ENCODE measurements at regions not wholly inside any gene's neighbourhood (a gene's known extent, or its start where the extent isn't known, plus 50 kb on each side); places are given as distances from the start of the nearest gene placed in this dataset.
A peak's percentile ranks its signal among the peaks of the same experiment; 100 is the strongest.

GRCh38 chr6:6785163-6785521 lies 196.6 kb downstream of the LY86 start:
- DNase-seq: no peak

GRCh38 chr6:6788394-6789032 lies 200.0 kb downstream of the LY86 start:
- DNase-seq: peak; percentile 22

- no peak for DNase-seq
Observed at GRCh38 chr6:6790393-6790792, 201.9 kb downstream of the LY86 start.

DNA sequence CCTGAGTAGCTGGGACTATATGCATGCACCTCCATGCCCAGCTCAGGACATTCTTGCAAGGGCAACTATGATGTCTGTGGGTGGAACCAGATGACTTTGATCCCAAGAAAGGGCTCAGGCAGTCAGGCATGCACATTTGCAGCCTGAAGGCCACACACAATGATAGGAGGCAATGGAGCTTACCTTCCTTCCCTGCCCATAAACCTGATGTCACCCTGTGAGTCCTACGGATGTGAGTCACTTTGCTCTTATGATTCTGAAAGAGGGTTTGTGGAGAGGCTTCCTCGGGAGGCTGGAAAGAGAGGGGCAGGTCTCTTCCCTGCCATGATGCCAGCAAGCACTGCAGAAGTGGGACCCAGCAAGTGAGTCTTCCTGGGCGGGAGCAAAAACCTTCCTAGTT lies 202.4 kb downstream of the LY86 start:
- DNase-seq: no peak

- DNase-seq: no peak
Observed at GRCh38 chr6:6793388-6794250, 205.1 kb downstream of the LY86 start.

GRCh38 chr6:6795393-6795792 lies 206.9 kb downstream of the LY86 start:
- no peak for DNase-seq

DNA sequence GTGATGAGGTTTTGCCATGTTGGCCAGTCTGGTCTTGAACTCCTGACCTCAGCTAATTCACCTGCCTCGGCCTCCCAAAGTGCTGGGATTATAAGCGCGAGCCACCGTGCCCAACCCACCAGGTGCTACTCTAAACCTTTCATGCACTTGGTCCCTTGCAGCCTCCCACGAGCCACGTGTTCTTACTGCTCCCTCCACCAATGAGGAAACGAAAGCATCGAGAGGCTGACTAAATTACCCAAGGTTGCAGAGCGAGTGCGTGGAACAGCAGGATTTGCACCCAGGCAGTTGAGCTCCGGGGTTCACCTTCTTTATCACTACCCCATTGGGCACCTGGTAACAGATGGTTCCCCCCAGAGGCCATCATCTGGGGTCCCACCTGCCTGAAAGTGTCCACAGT lies 208.3 kb downstream of the LY86 start:
- no peak for DNase-seq

- DNase-seq: no peak
Observed at GRCh38 chr6:6798448-6798860, 209.9 kb downstream of the LY86 start.

DNA sequence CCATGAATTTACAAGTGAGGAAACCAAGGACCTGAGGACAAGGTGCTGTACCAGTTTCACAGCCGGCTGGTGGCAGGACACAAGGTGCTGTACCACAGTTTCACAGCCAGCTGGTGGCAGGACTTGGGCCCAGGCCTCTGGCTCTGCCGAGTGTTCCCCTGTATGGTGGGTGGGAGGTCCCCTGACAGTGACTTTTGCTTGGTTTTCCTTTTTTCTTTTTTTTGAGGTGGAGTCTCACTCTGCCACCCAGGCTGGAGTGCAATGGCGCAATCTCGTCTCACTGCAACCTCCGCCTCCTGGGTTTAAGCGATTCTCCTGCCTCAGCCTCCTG lies 212.4 kb downstream of the LY86 start:
- DNase-seq: no peak

DNA sequence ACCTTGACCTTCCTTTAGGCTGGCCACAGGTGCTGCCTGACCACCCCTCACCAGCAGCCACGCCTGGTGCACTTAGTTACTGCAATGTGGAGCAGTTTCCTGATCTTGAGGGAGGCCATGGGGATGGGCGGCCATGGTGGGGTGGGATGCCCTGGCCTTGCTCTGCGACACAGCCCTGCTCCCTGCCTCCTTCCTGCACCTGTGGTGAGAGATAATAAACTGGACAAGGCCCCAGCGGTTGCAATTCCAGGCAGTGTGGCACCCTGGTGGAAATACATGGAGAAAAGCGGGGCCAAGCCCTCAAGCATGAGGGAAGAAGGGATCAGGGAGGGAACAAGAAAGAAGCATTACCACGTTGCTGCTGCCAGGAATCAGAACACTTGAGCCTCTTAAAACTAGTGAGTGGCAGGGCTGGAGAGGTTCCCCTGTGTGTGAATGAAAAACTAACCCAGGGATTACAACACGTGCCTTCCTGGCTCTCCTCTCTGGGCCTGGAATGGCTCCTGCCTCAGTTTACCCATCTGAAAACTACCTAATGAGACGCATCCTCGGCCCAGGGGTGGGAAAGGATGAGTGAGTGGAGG lies 213.2 kb downstream of the LY86 start:
- no peak for DNase-seq

- DNase-seq: no peak
Observed at GRCh38 chr6:6803180-6803977, 214.9 kb downstream of the LY86 start.

DNA sequence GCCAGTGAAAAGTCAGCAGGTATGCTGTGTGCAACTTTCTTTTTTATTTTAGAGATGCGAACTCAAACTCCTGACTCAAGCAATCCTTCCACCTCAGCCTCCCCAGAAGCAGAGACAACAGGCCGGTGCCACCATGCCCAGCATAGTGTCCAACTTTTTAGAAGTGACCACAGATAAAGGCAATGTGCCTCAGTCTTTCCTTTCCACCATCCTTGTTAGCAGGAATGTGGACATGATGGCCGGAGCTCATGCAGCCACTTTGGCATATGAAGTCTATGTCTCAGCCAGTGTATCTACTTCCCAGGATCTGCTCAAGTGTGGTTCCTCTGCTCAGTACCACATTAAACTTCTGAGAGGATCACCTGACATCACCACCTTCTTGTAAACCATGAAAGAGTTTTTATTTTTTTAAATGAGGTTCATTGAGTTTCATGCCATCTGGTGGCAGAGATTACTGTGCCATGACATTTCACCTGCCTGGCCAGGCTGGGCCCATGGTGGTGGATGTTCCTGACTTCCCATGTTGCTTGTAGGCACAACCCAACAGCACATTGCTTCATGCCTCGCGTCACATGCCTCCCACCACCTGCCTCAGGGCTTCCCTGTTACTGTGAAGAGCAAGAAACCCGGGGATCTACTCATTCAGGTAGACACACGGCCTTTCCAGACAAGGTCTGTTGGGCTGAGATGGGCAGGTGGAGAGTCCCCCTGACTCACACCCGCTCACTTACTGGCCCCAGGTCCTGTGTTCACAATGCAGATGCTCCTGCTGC lies 216.5 kb downstream of the LY86 start:
- DNase-seq: no peak

DNA sequence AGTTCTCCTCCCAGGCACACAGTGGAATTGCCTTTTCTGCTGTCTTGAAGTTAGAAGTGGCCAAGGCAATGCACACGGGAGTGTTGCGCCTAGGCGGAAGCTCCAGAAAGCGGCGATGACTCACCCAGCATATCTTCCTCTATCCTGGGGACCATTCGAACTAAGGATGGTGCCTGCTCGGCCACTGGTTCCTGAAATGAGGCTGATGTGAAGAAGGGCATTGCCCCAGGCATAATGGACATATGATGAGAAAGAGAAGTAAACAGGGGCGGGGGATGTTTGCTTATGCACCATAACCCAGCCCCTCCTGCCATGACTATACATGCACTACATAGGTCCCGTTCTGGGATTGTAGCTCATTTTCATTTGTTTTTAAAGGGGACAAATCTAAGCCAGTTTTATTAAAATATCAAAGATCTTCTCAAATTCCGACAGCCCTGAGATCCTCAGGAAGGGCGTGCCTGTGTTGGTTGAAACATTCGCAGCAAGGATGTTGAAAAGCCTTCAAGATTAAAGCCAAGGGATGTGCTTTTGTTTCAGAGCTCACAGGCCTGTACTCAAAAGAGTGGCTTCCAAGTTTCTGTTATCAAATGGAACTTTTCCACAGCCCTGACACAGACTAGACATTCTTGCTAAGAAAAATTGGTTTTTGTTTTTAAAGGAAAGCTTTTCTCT lies 218.5 kb downstream of the LY86 start:
- no peak for DNase-seq

- no peak for DNase-seq
Observed at GRCh38 chr6:6808343-6808742, 219.8 kb downstream of the LY86 start.

DNA sequence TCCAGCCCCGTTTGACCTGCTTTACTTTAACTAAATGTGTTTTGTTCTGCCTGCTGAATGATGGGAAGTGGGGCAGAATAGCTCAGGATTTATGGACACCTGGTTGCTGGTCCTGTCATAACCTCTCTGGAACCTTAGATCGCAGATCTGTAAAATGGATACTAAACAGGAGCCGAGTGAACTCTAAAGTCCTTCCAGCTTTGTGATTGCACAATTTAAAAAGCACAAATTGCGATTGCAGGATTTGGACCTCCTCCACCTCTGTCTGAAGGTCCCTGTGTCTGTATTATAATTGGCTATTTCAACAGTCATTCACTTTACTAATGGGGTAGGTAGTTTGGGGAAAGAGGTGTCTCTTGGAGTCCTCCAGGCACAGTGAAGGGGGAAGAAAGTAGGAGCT lies 220.4 kb downstream of the LY86 start:
- DNase-seq: no peak

GRCh38 chr6:6810727-6811126 lies 222.2 kb downstream of the LY86 start:
- no peak for DNase-seq

- DNase-seq: no peak
Observed at GRCh38 chr6:6811128-6812009, 222.8 kb downstream of the LY86 start.

- no peak for DNase-seq
Observed at GRCh38 chr6:6812427-6812826, 223.9 kb downstream of the LY86 start.

DNA sequence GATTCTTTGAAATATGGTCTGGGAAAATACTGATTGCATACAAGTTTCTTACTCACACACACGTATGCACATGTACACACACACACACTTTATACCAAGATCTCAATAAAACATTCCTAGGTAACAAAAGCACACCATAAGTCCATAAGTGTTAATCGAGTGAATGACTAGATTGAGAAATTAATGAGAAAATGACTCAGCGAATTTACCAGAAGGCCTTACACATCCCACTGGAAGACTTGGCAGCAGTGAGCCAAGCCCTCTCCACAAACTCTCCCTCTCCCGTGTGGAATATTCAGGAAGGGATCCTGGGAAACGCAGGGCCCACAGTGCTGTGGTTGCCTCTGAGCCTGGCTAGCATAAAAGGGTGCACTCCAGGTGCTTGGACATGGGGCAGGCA lies 227.2 kb downstream of the LY86 start:
- no peak for DNase-seq

- no peak for DNase-seq
Observed at GRCh38 chr6:6816716-6817115, 228.2 kb downstream of the LY86 start.

DNA sequence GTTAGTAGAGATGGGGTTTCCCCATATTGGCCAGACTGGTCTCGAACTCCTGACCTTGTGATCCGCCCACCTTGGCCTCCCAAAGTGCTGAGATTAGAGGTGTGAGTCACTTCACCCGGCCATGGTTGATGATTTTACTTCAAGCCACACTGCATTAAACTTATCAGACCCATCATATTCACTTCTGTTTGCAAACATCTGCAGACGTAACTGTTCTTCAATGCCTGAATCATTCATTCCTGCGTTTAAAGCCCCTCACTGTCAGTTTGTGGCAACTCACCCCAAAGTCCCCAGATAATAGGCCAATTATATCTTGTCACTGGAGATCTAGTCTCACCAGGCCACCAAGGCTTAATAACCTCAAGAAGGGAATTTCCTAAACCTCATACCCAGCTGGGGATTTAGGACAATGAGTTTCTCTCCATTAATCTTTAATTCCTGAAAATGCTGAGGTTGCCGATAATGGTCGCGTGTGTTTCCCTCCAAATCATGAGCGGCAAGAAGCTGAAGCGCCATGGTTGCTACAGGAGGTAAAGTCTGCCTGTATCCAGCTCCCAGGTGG lies 229.6 kb downstream of the LY86 start:
- no peak for DNase-seq
